K562 (cell line): ENCODE measurements at regions not wholly inside any gene's neighbourhood (a gene's known extent, or its start where the extent isn't known, plus 50 kb on each side); places are given as distances from the start of the nearest gene placed in this dataset.

Experiments
- ATAC-seq: fragments of 200-7000 bp; cut with Tn5 transposase; 3 replicates; pipeline ENCODE4 v1.9.1; 2020; ENCODE audit warnings: moderate library complexity
- BruUV-seq: library from RNA; stranded (reverse); fragments of 400-500 nt; replicated peaks from 2 replicates; lab custom pipeline; 2021; lab: Mats Ljungman, UMichigan
- CTCF ChIA-PET: fragments of 300-600 bp; formaldehyde crosslinking; extraction: SDS; loops from one replicate; lab custom pipeline; 2021; ENCODE audit warnings: low intra/inter-chr PET ratio; lab: Yijun Ruan, JAX
- POLR2A ChIA-PET: fragments of 300-600, 350-650 bp; sonication (Branson Sonifier 250); formaldehyde crosslinking; extraction: SDS; loops from one replicate; lab custom pipeline; 2021; ENCODE audit warnings: antibody characterized with exemption, inconsistent platforms; lab: Yijun Ruan, JAX
- DNase-seq, 4 experiments: peaks; one replicate each; pipeline versions ENCODE4 v3.0.0 to v3.0.0-alpha.2; 2011 to 2018; ENCODE audit warnings: low spot score in 3 of 4, mixed read lengths in 3 of 4; ENCODE audit errors: extremely low read depth in 1 of 4
- FAIRE-seq: peaks from 2 replicates; lab custom pipeline; 2011; peaks lifted over from hg19 to GRCh38; lab: Jason Lieb, UNC
- H2AFZ ChIP-seq: 2 replicates; pipeline ENCODE4 v1.6.0; 2011; ENCODE audit warnings: low read depth, low read length, control low read depth, inconsistent platforms
- H3K27ac ChIP-seq: fragments of 200-600 bp; 3 replicates; pipeline ENCODE4 v1.8.0; 2011; ENCODE audit warnings: low read depth, mild to moderate bottlenecking, control low read depth, inconsistent platforms, low read length, moderate library complexity, mixed read lengths; ENCODE audit errors: extremely low read depth
- H3K27me3 ChIP-seq, 2 experiments: fragments of 300-600 bp in 1 of 2; 2 replicates in 1 of 2; 3 replicates in 1 of 2; pipeline versions ENCODE4 v1.6.0 to v1.8.0; 2011; ENCODE audit warnings: inconsistent platforms in 2 of 2, low read length in 2 of 2, mild to moderate bottlenecking in 1 of 2, mixed read lengths in 1 of 2, moderate library complexity in 1 of 2; ENCODE audit not compliant: control insufficient read depth in 2 of 2, insufficient read depth in 2 of 2
- H3K36me3 ChIP-seq: fragments of 300-600 bp; 3 replicates; pipeline ENCODE4 v1.8.0; 2011; ENCODE audit warnings: mild to moderate bottlenecking, low read length, inconsistent platforms; ENCODE audit not compliant: control insufficient read depth, insufficient read depth
- H3K4me1 ChIP-seq, 2 experiments: fragments of 200-600 bp in 1 of 2; replicated peaks in 1 of 2; 2 replicates in 1 of 2; 3 replicates in 1 of 2; pipeline versions ENCODE4 v1.5.1 to v1.8.0; 2011; ENCODE audit warnings: inconsistent platforms in 2 of 2, low read length in 2 of 2, mild to moderate bottlenecking in 1 of 2, mixed read lengths in 1 of 2, moderate library complexity in 1 of 2; ENCODE audit not compliant: control insufficient read depth in 2 of 2, insufficient read depth in 2 of 2
- H3K4me2 ChIP-seq: 2 replicates; pipeline ENCODE4 v1.6.1; 2011; ENCODE audit warnings: low read length, control low read depth, inconsistent platforms, mixed read lengths; ENCODE audit not compliant: insufficient read depth
- H3K4me3 ChIP-seq: fragments of 200-600 bp; sonication (generic), shearing (Covaris generic); 2 replicates; pipeline ENCODE4 v1.5.1; 2016; ENCODE audit warnings: control low read depth, inconsistent platforms
- H3K79me2 ChIP-seq: fragments of 200-600 bp; 3 replicates; pipeline ENCODE4 v1.8.0; 2011; ENCODE audit warnings: low read length, inconsistent platforms; ENCODE audit not compliant: control insufficient read depth, insufficient read depth
- H3K9ac ChIP-seq, 2 experiments: 2 replicates each; pipeline versions ENCODE4 v1.6.0 to v1.6.1; 2011; ENCODE audit warnings: low read depth in 2 of 2, low read length in 2 of 2, control low read depth in 1 of 2, inconsistent platforms in 1 of 2, mild to moderate bottlenecking in 1 of 2, mixed read lengths in 1 of 2; ENCODE audit not compliant: insufficient read depth in 1 of 2
- H3K9me1 ChIP-seq: one replicate; pipeline ENCODE4 v1.6.0; 2011; ENCODE audit warnings: inconsistent platforms, mild to moderate bottlenecking, low read length, moderate library complexity; ENCODE audit not compliant: control insufficient read depth, insufficient read depth
- H3K9me3 ChIP-seq: replicated peaks from 2 replicates; pipeline ENCODE4 v1.5.1; 2011; ENCODE audit warnings: low read depth, low read length, inconsistent platforms; ENCODE audit not compliant: control insufficient read depth, insufficient read depth
- H4K20me1 ChIP-seq: replicated peaks from 2 replicates; pipeline ENCODE4 v1.6.1; 2011; ENCODE audit warnings: low read length, inconsistent platforms, mixed read lengths; ENCODE audit not compliant: control insufficient read depth, insufficient read depth
- ETV5 ChIP-seq: sonication (generic); formaldehyde crosslinking; IDR thresholded peaks from 2 replicates; pipeline ENCODE4 v1.4.0; 2020; ENCODE audit warnings: low read depth, mild to moderate bottlenecking, missing genetic modification reagents
- FIP1L1 ChIP-seq: fragments of 200-400 bp; formaldehyde crosslinking; IDR thresholded peaks from 2 replicates; pipeline ENCODE4 v1.6.1; 2018; ENCODE audit warnings: mild to moderate bottlenecking, low read depth, low read length; ENCODE audit not compliant: poor library complexity, severe bottlenecking
- GATAD2A ChIP-seq: fragments of 450-650 bp; IDR thresholded peaks from 2 replicates; pipeline ENCODE4 v1.6.1; 2017
- HNRNPL ChIP-seq: fragments of 200-400 bp; formaldehyde crosslinking; IDR thresholded peaks from 2 replicates; pipeline ENCODE4 v1.6.1; 2017; ENCODE audit warnings: low read depth, mild to moderate bottlenecking, low read length
- KAT2B ChIP-seq: IDR thresholded peaks from one replicate; pipeline ENCODE4 v1.6.1; 2012; ENCODE audit warnings: low read depth, mild to moderate bottlenecking, control low read depth, inconsistent platforms, low read length, moderate library complexity
- MYC ChIP-seq, 2 experiments: fragments of 250-450 bp in 1 of 2; sonication (Bioruptor Pico) in 1 of 2; IDR thresholded peaks; 2 replicates each; pipeline versions ENCODE4 v1.5.1 to v1.6.1; 2012 to 2021; ENCODE audit warnings: low read depth in 2 of 2, borderline replicate concordance in 1 of 2, improper control_type of control experiment in 1 of 2, low read length in 1 of 2, mild to moderate bottlenecking in 1 of 2, moderate library complexity in 1 of 2
- NFYB ChIP-seq: IDR thresholded peaks from 2 replicates; pipeline ENCODE4 v1.6.1; 2011; ENCODE audit warnings: mild to moderate bottlenecking, moderate library complexity; ENCODE audit not compliant: insufficient read length; ENCODE audit errors: extremely low read depth
- RBM17 ChIP-seq: fragments of 200-400 bp; formaldehyde crosslinking; IDR thresholded peaks from 2 replicates; pipeline ENCODE4 v1.6.1; 2017; ENCODE audit warnings: low read depth, mild to moderate bottlenecking, low read length, borderline replicate concordance
- RFX1 ChIP-seq: fragments of 450-650 bp; IDR thresholded peaks from 2 replicates; pipeline ENCODE4 v1.6.1; 2016; ENCODE audit warnings: mild to moderate bottlenecking, moderate library complexity
- WGBS: fragments of 100-300 bp; shearing (Covaris generic); methylation state at CpG from one replicate; pipeline ENCODE4 v1.1.6; 2016; ENCODE audit warnings: low coverage, mixed read lengths; ENCODE audit not compliant: insufficient coverage; ENCODE audit errors: missing lambda C conversion rate; 5-methylcytosine and 5-hydroxymethylcytosine counted together
- in situ Hi-C: fragments of 300-500 bp; cut with MboI; formaldehyde crosslinking; loops from 4 replicates; pipeline ENCODE4 v1.15.0; 2018; ENCODE audit warnings: inconsistent platforms, mixed read lengths
- intact Hi-C: fragments of 100-400 bp; cut with micrococcal nuclease; formaldehyde crosslinking; loops from 2 replicates; pipeline ENCODE4 v1.14.2; 2022
- TF ChIP-seq, protein P1 (sequence below): fragments of 200-800 bp; sonication (Bioruptor generic); IDR thresholded peaks from 2 replicates; pipeline ENCODE4 v1.6.1; 2016; ENCODE audit warnings: missing genetic modification characterization, missing compliant biosample characterization

GRCh38 chr12:90827567-90827966, 127.4 kb downstream of the CCER1 start:
- no peak overlapping the region for H2AFZ ChIP-seq
- H3K9ac ChIP-seq: no peak overlapping the region
- H3K79me2 ChIP-seq: no peaks in the 10 kb centered on the region
- POLR2A ChIA-PET: no interaction called here
- H3K4me3 ChIP-seq: no peak overlapping the region
- intact Hi-C loops: no loop called here
- BruUV-seq: no TSS peak
- in situ Hi-C loops: loop anchor here (25.0 kb wide), 1 partner anchor 1290 kb away; the partner anchor contains the start of gene POC1B
- FAIRE-seq (no peak), ATAC-seq (no peak), DNase-seq (no peak)
- no peaks in the 10 kb centered on the region for H4K20me1 ChIP-seq
- no peaks in the 10 kb centered on the region for H3K4me1 ChIP-seq
- H3K9me1 ChIP-seq: no peaks in the 10 kb centered on the region
- CTCF ChIA-PET: no interaction called here
- no peaks in the 10 kb centered on the region for H3K27me3 ChIP-seq
- no peaks in the 10 kb centered on the region for H3K36me3 ChIP-seq
- no peak overlapping the region for H3K27ac ChIP-seq
- TF ChIP-seq KAT2B (no peak), NFYB (no peak)
- H3K9me3 ChIP-seq: no peaks in the 10 kb centered on the region
- H3K4me2 ChIP-seq: no peak overlapping the region

GRCh38 chr12:90826036-90826435, 128.9 kb downstream of the CCER1 start:
- in situ Hi-C loops: loop anchor here (25.0 kb wide), 1 partner anchor 1289 kb away; the partner anchor contains the start of gene POC1B
- POLR2A ChIA-PET: no interaction called here

More at GRCh38 chr12:90826036-90826435, 128.9 kb downstream of the CCER1 start:
- no peak for DNase-seq
- no peak overlapping the region for H3K27ac ChIP-seq
- H3K27me3 ChIP-seq: no peaks in the 10 kb centered on the region
- WGBS: 8% methylated on average over 3 of the region's 3 CpGs
- no peak overlapping the region for H3K9ac ChIP-seq
- H3K9me1 ChIP-seq: no peaks in the 10 kb centered on the region
- ATAC-seq: no peak
- TF ChIP-seq GATAD2A (no peak), ETV5 (CRISPR knock-in tag) (no peak), HNRNPL (no peak), FIP1L1 (no peak), RFX1 (no peak), MYC (IDR thresholded peaks at IDR 0.05; ENCODE audit: low read depth, low read length) (no peak), MYC (CRISPR knock-in tag; IDR thresholded peaks at IDR 0.05; ENCODE audit: borderline replicate concordance, low read depth) (no peak), RBM17 (no peak)
- TF ChIP-seq, protein P1, sequence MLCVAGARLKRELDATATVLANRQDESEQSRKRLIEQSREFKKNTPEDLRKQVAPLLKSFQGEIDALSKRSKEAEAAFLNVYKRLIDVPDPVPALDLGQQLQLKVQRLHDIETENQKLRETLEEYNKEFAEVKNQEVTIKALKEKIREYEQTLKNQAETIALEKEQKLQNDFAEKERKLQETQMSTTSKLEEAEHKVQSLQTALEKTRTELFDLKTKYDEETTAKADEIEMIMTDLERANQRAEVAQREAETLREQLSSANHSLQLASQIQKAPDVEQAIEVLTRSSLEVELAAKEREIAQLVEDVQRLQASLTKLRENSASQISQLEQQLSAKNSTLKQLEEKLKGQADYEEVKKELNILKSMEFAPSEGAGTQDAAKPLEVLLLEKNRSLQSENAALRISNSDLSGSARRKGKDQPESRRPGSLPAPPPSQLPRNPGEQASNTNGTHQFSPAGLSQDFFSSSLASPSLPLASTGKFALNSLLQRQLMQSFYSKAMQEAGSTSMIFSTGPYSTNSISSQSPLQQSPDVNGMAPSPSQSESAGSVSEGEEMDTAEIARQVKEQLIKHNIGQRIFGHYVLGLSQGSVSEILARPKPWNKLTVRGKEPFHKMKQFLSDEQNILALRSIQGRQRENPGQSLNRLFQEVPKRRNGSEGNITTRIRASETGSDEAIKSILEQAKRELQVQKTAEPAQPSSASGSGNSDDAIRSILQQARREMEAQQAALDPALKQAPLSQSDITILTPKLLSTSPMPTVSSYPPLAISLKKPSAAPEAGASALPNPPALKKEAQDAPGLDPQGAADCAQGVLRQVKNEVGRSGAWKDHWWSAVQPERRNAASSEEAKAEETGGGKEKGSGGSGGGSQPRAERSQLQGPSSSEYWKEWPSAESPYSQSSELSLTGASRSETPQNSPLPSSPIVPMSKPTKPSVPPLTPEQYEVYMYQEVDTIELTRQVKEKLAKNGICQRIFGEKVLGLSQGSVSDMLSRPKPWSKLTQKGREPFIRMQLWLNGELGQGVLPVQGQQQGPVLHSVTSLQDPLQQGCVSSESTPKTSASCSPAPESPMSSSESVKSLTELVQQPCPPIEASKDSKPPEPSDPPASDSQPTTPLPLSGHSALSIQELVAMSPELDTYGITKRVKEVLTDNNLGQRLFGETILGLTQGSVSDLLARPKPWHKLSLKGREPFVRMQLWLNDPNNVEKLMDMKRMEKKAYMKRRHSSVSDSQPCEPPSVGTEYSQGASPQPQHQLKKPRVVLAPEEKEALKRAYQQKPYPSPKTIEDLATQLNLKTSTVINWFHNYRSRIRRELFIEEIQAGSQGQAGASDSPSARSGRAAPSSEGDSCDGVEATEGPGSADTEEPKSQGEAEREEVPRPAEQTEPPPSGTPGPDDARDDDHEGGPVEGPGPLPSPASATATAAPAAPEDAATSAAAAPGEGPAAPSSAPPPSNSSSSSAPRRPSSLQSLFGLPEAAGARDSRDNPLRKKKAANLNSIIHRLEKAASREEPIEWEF (CRISPR knock-in tag): no peak
- H2AFZ ChIP-seq: no peak overlapping the region
- no peaks in the 10 kb centered on the region for H4K20me1 ChIP-seq
- CTCF ChIA-PET: no interaction called here
- no peak overlapping the region for H3K4me2 ChIP-seq
- H3K4me3 ChIP-seq: no peak overlapping the region
- no TSS peak for BruUV-seq
- no peaks in the 10 kb centered on the region for H3K36me3 ChIP-seq
- H3K79me2 ChIP-seq: no peaks in the 10 kb centered on the region
- intact Hi-C loops: no loop called here
- H3K4me1 ChIP-seq: no peaks in the 10 kb centered on the region
- no peaks in the 10 kb centered on the region for H3K9me3 ChIP-seq
- no peak for FAIRE-seq
